HepG2 (cell line): ENCODE measurements at regions not wholly inside any gene's neighbourhood (a gene's known extent, or its start where the extent isn't known, plus 50 kb on each side); places are given as distances from the start of the nearest gene placed in this dataset.

Experiments used
- ATF1 ChIP-seq: IDR thresholded peaks from 2 replicates; pipeline ENCODE4 v1.6.1; 2016; ENCODE audit warnings: mild to moderate bottlenecking, control low read depth
- BCL3 ChIP-seq: sonication (generic); formaldehyde crosslinking; IDR thresholded peaks from 2 replicates; pipeline ENCODE4 v1.5.1; 2020; ENCODE audit warnings: mild to moderate bottlenecking, missing genetic modification reagents, moderate library complexity
- GATAD1 ChIP-seq: IDR thresholded peaks from 2 replicates; pipeline ENCODE4 v1.6.1; 2016; ENCODE audit warnings: missing genetic modification reagents, missing compliant biosample characterization
- HBP1 ChIP-seq: IDR thresholded peaks from 2 replicates; pipeline ENCODE4 v1.6.1; 2016; ENCODE audit warnings: low read depth, control low read depth
- HHEX ChIP-seq: IDR thresholded peaks from 2 replicates; pipeline ENCODE4 v1.6.1; 2016; ENCODE audit warnings: control low read depth
- JUNB ChIP-seq: sonication (generic); formaldehyde crosslinking; IDR thresholded peaks from 2 replicates; pipeline ENCODE4 v1.8.0; 2022; ENCODE audit warnings: missing genetic modification reagents, mild to moderate bottlenecking, borderline replicate concordance
- KLF12 ChIP-seq: sonication (generic); formaldehyde crosslinking; IDR thresholded peaks from 2 replicates; pipeline ENCODE4 v1.4.0; 2020; ENCODE audit warnings: missing genetic modification reagents, borderline replicate concordance
- MATR3 ChIP-seq: sonication (generic); formaldehyde crosslinking; IDR thresholded peaks from 2 replicates; pipeline ENCODE4 v1.4.0; 2020; ENCODE audit warnings: missing genetic modification reagents
- NCOR1 ChIP-seq: fragments of 200-600 bp; sonication (generic); IDR thresholded peaks from 2 replicates; pipeline ENCODE4 v1.7.0; 2017; ENCODE audit warnings: antibody characterized with exemption, low read length, borderline replicate concordance
- RBFOX2 ChIP-seq: fragments of 200-400 bp; formaldehyde crosslinking; IDR thresholded peaks from 2 replicates; pipeline ENCODE4 v1.6.1; 2017; ENCODE audit warnings: low read depth, mild to moderate bottlenecking, low read length
- RXRB ChIP-seq: IDR thresholded peaks from 2 replicates; pipeline ENCODE4 v1.6.1; 2016; ENCODE audit warnings: borderline replicate concordance, missing genetic modification reagents, missing compliant biosample characterization
- SAP130 ChIP-seq: IDR thresholded peaks from 2 replicates; pipeline ENCODE4 v1.6.1; 2016; ENCODE audit warnings: low read depth
- SIX4 ChIP-seq: sonication (generic); formaldehyde crosslinking; IDR thresholded peaks from 2 replicates; pipeline ENCODE4 v1.4.0; 2020; ENCODE audit warnings: missing genetic modification reagents
- TOPORS ChIP-seq: sonication (generic); formaldehyde crosslinking; IDR thresholded peaks from 2 replicates; pipeline ENCODE4 v1.8.0; 2023; ENCODE audit warnings: mild to moderate bottlenecking, missing genetic modification reagents
- TP53 ChIP-seq: sonication (generic); formaldehyde crosslinking; conservative IDR thresholded peaks from 2 replicates; pipeline ENCODE4 v1.4.0; 2020; ENCODE audit warnings: missing genetic modification reagents
- ZNF234 ChIP-seq: sonication (generic); formaldehyde crosslinking; conservative IDR thresholded peaks from 2 replicates; pipeline ENCODE4 v1.5.1; 2020; ENCODE audit warnings: mild to moderate bottlenecking, missing genetic modification reagents
- ZNF282 ChIP-seq: fragments of 450-650 bp; IDR thresholded peaks from 2 replicates; pipeline ENCODE4 v1.6.1; 2018; ENCODE audit not compliant: partially characterized antibody
- ZNF431 ChIP-seq: sonication (generic); formaldehyde crosslinking; IDR thresholded peaks from 2 replicates; pipeline ENCODE4 v1.9.0; 2022; ENCODE audit warnings: missing genetic modification reagents, low read depth, mild to moderate bottlenecking, borderline replicate concordance
- ZNF569 ChIP-seq: sonication (generic); formaldehyde crosslinking; IDR thresholded peaks from 2 replicates; pipeline ENCODE4 v1.5.0; 2020; ENCODE audit warnings: mild to moderate bottlenecking, missing genetic modification reagents, moderate library complexity, borderline replicate concordance
- ZNF570 ChIP-seq: sonication (generic); formaldehyde crosslinking; IDR thresholded peaks from 2 replicates; pipeline ENCODE4 v1.4.0; 2020; ENCODE audit warnings: mild to moderate bottlenecking, missing genetic modification reagents, borderline replicate concordance
- ZNF781 ChIP-seq: sonication (generic); formaldehyde crosslinking; IDR thresholded peaks from 2 replicates; pipeline ENCODE4 v1.5.1; 2020; ENCODE audit warnings: borderline replicate concordance, mild to moderate bottlenecking, missing genetic modification reagents; ENCODE audit errors: not compliant biosample characterization
- ZSCAN29 ChIP-seq: sonication (generic); formaldehyde crosslinking; conservative IDR thresholded peaks from 2 replicates; pipeline ENCODE4 v1.4.0; 2020; ENCODE audit warnings: mild to moderate bottlenecking, missing genetic modification reagents
- TF ChIP-seq, protein P1 (sequence below): sonication (generic); formaldehyde crosslinking; IDR thresholded peaks from 2 replicates; pipeline ENCODE4 v1.5.0; 2020; ENCODE audit warnings: missing genetic modification reagents, mild to moderate bottlenecking, borderline replicate concordance
- TF ChIP-seq, protein P2 (sequence below): sonication (generic); formaldehyde crosslinking; IDR thresholded peaks from 2 replicates; pipeline ENCODE4 v1.4.0; 2020; ENCODE audit warnings: mild to moderate bottlenecking, missing genetic modification reagents
- TF ChIP-seq, protein P3 (sequence below): sonication (generic); formaldehyde crosslinking; IDR thresholded peaks from 2 replicates; pipeline ENCODE4 v1.8.1; 2023; ENCODE audit warnings: mild to moderate bottlenecking, missing genetic modification reagents, borderline replicate concordance

GRCh38 chr9:81833563-81834345, 94.5 kb upstream of the SPATA31D4 start (continued):
- TF ChIP-seq GATAD1: 0 out of 2 replicates have a peak, but pooled peaks have one; percentile 43
- TF ChIP-seq TOPORS (CRISPR knock-in tag): 0 out of 2 replicates have a peak, but pooled peaks have one; percentile 28
- no peak for TF ChIP-seq MATR3 (CRISPR knock-in tag)
- no peak for TF ChIP-seq ATF1 (CRISPR knock-in tag)
- TF ChIP-seq HHEX (CRISPR knock-in tag): no peak
- no peak for TF ChIP-seq ZNF282
- TF ChIP-seq BCL3: no peak
- no peak for TF ChIP-seq JUNB (CRISPR knock-in tag)
- TF ChIP-seq ZSCAN29 (CRISPR knock-in tag): no peak
- no peak for TF ChIP-seq ZNF431 (CRISPR knock-in tag)
- TF ChIP-seq, protein P1, sequence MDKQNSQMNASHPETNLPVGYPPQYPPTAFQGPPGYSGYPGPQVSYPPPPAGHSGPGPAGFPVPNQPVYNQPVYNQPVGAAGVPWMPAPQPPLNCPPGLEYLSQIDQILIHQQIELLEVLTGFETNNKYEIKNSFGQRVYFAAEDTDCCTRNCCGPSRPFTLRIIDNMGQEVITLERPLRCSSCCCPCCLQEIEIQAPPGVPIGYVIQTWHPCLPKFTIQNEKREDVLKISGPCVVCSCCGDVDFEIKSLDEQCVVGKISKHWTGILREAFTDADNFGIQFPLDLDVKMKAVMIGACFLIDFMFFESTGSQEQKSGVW (CRISPR knock-in tag): no peak
- no peak for TF ChIP-seq ZNF569 (CRISPR knock-in tag)
- TF ChIP-seq KLF12 (CRISPR knock-in tag): peak; percentile 30; the same call in 1 of the 2 replicates
- TF ChIP-seq RXRB: peak; percentile 96
- no peak for TF ChIP-seq ZNF234 (CRISPR knock-in tag)
- no peak for TF ChIP-seq RBFOX2
- peak; percentile 55 for TF ChIP-seq SIX4 (CRISPR knock-in tag)
- no peak for TF ChIP-seq NCOR1
- TF ChIP-seq HBP1 (CRISPR knock-in tag): no peak; the same call in 1 of the 2 replicates
- TF ChIP-seq, protein P2, sequence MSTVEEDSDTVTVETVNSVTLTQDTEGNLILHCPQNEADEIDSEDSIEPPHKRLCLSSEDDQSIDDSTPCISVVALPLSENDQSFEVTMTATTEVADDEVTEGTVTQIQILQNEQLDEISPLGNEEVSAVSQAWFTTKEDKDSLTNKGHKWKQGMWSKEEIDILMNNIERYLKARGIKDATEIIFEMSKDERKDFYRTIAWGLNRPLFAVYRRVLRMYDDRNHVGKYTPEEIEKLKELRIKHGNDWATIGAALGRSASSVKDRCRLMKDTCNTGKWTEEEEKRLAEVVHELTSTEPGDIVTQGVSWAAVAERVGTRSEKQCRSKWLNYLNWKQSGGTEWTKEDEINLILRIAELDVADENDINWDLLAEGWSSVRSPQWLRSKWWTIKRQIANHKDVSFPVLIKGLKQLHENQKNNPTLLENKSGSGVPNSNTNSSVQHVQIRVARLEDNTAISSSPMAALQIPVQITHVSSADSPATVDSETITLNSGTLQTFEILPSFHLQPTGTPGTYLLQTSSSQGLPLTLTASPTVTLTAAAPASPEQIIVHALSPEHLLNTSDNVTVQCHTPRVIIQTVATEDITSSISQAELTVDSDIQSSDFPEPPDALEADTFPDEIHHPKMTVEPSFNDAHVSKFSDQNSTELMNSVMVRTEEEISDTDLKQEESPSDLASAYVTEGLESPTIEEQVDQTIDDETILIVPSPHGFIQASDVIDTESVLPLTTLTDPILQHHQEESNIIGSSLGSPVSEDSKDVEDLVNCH: no peak
- TF ChIP-seq, protein P3, sequence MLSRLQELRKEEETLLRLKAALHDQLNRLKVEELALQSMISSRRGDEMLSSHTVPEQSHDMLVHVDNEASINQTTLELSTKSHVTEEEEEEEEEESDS (CRISPR knock-in tag): no peak
- peak; percentile 74 for TF ChIP-seq SAP130
- TF ChIP-seq ZNF781 (CRISPR knock-in tag): no peak
- TF ChIP-seq TP53 (CRISPR knock-in tag): peak; percentile 77; the same call in 1 of the 2 replicates
- no peak for TF ChIP-seq ZNF570 (CRISPR knock-in tag)
